HuH-7.5 (cell line): ENCODE measurements at regions not wholly inside any gene's neighbourhood (a gene's known extent, or its start where the extent isn't known, plus 50 kb on each side); places are given as distances from the start of the nearest gene placed in this dataset.

Source experiments
- DNase-seq: peaks from one replicate; pipeline ENCODE4 v3.0.0; 2011; ENCODE audit warnings: low spot score

DNA sequence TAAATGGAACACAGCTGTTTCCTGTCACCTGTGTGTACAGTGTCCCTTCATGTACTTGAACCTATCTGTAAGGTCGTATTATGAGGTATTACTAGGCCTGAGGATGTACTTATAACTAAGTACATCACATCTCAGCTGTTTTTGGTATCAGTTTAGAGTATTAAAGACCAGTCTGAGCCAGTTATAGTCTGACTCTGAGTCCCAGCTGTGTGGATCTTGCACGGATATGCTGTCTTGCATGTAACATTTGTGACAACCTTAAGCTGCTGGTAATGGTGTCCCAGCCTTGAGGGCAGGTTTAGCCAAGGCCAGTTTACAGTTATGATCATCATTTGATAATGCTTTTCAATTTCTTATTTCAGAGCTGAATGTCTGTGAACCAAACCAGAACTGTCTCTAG, 496.3 kb downstream of the SLC4A3 start:
- DNase-seq, result no peak

DNA sequence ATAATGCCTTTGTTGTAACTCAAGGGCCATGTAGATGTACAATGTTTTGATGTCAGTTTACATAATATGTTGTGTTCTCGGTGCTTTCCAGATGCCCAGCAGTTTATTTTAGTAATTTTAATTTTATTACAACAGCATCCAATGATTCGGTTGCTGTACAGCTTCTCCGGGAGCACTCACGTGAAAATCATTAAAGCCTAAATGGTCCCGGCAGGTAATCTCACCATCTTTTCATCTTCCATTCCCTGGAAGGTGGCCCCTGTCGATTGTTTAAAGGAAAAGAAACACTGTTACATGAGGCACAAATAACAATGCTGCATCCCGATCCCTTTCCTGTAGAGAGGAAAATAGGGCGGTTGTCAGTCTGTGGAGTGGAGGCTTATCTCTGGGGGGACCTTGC, 498.1 kb downstream of the SLC4A3 start:
- no peak for DNase-seq

DNA sequence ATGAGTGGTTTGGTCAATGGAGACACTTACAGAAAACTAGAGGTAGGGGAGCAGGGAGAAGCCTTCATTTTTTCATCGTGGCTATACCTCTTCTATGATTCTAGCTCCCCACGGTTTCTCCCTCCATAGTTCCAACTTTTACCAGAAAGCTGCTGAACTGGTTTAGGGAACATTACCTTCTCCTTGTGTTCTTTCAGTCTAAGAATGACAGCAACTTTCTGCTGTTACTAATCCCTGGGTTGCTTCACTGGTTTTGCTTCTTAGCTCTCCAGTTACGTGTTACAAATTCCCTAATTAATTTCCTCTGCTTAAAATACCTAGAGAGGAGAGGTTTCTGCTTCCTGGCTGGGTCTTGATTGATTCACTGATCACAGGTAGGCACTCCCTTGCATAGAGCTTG, 499.9 kb downstream of the SLC4A3 start:
- DNase-seq, result no peak

DNA sequence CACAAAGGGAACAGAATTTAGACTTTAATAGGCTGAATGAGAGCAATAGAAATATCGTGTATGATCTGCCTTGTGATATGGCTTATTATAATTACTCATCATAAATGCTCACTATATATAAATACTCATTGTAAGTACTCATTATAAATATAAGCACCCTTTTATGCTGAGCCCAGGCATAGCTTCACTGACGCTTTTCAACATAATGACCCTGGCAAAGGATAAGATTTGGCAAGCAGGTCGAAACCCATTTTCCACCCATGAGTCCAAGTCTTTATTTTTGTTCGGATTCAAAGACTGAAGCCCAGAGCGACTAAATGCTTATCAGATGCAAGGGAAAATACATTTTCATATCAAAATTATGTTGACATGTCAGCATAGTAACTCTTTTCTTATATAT, 500.4 kb downstream of the SLC4A3 start:
- DNase-seq, result no peak

DNA sequence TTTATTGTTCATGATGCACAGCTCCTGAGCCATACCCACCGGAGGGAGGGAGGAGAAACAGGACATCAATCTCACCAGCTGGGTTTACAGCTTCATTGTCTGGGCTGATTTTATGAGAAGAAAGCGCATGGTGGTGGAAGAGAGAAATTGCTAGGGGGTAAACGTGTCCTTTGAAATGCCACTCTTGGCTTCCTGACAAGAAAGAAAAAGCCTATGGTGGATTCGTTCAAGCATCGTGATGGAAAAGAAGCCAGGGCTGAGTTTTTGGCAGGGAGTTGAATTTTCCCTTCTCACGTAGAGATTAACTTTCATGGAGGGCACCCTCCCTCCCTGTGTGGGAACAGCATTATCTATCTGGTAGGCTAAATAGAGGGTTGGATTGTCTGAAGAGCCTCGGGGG, 502.0 kb downstream of the SLC4A3 start:
- DNase-seq, result no peak

DNA sequence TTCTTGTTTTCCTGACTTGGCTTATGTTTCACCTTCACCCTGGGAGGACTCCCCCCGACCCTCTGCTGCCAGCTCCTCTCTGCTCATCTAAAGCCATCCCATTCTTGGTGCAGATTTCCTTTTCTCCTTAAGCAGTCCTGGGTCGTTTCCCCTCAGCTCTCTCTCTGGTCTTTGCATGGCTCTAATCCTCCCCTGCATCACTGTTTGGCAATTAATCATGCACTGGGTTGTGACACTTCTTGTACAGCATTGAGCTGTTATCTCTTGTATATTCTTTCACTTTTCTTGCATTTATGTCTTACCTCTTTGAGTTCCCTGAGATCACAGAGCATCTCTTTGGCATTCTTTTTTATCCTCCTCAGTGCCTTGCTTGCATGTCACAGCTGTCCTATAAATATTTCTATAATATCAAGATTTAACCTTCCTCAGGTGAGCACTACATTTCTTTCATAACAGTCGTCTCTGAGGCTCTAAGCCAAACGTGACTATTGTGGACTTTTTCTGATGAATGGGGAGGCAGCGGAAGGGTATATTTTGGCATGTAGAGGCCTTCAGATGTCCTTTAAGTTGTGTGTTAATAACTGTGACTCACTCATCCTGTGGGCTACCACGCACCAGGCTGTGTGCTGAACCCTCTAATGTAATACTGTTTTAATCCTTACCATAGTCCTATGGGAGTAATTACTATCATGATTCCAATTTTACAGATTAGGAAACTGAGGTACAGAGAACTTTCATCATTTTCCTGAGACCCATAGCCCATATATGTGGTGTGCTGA, 507.5 kb downstream of the SLC4A3 start:
- DNase-seq, result no peak

DNA sequence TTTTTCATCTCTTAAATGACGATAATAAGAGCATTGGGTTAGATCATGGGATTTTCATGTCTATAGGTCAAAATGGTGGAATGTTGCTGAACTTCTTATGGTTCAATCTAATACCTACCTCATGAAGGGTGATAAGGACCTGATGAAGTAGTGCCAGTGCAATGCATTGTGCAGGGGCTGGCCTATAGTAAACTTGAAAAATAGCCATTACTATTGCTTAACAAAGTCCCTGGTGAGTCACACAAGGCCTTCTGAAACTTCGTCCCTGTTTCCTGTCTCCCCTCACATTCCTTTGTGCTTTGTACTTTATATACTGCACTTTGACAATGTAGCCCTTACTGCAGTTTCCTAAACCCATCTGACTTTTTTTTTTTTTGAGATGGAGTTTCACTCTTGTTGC, 515.9 kb downstream of the SLC4A3 start:
- DNase-seq, result no peak

DNA sequence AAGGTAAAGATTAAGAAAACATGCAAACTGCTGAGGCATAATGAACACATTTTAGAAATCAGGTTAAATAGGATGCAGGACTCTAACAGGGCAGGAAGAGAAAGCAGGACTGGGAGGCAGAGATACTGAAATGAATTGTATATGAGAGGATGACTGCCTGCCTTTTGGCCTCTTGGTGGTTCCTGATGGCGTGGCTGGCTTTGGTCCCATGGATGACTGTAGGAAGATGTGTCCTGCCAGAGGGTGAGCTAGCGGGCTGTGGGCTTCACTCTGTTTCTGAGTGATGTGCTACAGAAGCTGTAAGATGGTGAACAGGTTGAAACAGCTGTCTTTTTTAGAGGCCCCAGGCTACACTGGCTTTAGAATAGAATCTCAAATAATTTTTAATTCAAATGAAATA, 517.0 kb downstream of the SLC4A3 start:
- DNase-seq, result no peak

DNA sequence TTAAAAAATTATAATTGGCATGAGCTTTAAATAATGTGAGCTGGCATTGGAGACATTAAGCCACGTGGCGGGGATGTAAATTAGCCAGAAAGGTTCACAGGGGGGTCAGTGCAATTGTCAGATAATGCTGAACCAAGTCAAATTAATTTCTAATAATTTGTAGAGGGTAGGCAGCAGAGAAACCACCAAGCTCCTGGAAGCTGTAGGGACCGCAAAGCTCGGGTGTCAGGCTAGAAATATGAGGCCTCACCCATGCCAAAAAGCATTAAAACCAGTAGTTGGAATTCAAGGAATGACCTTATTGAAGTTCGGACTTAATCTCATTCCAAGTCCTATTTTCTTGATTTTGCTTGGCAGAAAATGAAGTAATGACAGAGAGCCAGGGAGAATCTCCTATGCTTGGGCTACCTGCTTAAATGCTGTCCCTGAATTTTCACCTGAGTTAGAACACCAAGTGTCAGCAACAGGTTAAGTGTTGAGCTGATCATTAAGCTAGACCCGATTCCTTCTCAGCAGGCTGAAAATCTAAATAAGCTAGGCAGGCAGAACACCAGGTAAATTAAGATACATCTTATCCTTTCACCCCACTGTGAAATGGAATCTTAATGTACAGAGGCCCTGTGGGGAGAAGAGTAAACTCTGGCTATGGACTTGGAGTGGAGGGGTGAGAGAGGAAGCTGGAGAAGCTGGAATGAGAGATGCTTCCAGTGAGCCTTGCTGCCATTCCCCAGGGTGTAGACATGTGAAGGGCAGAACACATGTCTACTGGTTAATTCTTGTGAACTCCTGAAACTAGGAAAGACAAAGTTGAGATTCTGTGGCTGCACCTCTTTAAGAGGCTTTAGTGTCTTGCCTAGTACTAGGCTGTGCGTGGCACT, 520.0 kb downstream of the SLC4A3 start:
- DNase-seq, result no peak

DNA sequence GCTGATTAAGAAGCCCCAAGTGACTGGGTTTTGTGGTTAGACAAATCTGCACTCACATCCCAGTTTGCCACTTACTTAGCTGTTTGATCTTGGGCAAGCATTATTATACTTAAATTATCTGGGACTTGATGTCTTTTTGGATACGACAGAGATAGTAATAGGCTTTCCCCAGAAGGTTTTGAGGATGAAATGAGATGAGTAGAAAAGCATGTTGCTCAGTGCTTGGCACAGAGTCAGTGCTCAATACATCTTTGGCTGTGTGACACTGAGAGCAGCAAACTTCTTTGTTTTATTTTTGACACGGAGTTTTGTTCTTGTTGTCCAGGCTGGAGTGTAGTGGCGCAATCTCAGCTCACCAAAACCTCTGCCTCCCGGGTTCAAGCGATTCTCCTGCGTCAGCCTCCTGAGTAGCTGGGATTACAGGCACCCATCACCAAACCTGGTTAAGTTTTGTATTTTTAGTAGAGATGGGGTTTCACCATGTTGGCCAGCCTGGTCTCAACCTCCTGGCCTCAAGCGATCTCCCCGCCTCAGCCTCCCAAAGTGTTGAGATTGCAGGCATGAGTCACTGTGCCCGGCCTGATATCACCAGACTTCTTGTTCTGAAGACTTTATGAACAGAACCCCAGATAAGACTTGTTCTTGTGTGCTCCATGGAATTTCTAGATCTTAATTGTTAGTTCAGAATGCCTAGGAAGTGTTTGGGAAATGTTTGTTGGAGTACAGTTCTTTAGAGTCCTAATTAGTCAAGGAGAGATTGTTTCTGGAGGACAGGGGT, 521.2 kb downstream of the SLC4A3 start:
- no peak for DNase-seq

DNA sequence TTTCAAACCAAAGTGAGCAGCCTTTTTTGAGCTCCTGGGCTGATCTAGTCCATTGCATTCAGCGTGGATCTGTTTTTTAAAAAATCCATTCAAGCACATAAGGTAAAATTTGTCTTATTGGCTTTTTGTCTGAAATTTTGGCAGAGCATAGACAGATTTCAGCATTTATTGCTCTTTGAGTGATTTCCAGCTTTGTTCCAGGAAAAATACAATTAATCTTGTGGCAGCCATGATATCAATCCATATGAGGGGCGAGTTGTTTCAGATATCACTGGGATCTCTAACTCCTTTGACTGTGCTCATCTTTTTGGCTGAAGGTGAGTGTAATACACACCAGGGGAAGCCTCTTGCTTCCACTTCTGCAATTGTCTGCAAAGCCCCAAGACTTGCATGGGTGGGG, 523.9 kb downstream of the SLC4A3 start:
- no peak for DNase-seq

DNA sequence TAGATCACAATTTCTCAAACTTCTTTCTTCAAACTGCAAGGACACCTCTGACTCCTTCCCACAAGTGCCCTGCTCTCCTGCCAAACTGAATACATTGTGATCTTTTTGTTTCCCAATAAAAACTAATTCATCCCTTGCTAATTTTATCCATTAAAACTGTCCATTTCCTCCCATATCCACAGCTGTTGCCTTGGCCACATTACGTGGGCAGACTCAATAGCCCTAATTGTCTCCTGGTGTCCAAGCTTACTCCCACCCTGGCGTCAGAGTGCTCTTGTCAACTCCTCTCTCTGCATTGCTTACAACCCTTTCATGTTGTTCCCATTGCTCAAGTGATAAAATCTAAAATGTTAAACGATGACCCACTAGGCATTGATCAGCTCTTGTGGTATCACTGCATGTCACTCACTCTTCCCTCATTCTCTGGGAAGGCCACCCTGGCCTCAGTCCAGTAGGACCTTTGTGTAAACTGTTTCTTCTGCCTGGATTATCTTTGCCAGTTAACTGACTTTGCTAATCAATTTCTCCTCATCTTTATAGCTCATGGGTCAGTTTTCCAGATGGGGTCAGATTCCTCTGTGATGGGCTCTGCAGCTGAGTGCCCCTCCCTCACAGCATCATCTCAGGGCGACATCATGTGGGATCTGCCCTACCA, 525.0 kb downstream of the SLC4A3 start:
- no peak for DNase-seq

DNA sequence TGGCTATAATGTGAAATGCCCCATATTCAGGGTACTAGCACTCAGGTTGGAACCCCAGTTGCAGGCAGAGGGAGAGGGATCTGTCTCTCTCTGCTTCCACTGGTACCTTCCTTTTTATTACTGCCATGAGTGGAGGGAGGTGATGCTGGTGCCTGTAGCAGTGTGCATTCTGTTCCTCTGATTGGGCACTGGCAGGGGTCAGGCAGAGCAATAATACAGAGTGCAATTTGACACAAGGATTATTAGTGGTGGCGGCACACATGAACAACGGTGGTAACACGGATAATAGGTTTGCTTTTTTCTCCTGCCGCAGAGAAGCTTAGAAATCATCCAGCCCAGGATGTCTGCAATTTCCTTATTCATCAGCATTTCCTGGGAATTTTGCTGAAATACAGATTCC, 525.7 kb downstream of the SLC4A3 start:
- no peak for DNase-seq

DNA sequence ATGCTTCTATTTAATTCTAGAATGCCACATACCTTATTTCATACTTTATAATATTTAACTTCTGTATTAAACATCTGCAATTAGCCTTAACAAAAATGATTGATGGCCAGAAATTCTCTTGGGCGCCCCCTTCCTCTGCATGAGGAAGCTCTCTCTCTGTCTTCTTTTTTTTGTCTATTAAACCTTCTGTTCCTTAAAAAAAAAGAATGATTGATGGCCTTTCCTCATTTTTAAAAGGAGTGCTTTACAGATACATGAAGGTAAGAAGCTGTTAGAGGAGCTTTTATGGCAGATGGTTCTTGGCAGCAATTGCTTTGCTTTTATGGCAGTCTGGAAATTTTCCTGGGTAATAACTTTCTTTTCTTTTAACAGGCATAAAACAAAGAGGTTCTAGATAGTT, 526.9 kb downstream of the SLC4A3 start:
- no peak for DNase-seq

DNA sequence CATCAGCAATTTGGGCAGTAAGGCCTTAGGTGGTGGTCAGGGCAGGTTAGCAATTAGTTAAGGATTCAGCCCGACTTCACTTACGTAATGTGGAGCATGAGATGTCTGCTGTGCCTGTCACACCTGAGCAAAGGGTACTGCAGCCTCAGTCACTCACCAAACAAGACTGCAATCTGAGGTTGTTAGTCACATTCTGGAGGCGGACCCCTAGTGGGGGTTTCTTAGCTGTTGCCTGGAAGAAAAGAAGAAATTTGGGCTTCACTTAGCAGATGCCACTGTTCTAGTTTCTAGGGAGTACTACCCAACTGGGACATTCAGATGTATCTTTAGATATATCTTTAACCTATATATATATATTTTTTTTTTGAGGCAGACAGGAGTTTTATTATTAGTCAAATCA, 529.9 kb downstream of the SLC4A3 start:
- DNase-seq, result no peak

DNA sequence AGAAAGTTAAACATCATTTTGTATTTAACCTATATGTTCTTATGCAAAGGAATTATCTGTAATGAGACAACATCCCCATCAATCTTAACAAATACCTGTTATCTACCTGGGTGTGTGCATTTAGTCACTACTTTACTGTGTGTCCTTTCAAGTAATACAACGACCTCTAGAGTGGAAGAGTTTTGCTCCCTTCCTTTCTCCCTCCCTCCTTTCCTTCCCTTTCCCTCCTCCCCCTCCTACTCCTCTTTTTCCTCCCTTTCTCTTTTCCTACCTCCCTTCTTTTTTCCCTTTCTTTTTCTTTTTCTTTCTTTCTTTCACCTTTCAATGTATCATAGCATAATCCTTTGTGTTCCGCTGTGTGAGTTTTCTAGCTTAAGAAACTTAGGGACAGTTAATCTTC, 532.3 kb downstream of the SLC4A3 start:
- DNase-seq, result no peak

DNA sequence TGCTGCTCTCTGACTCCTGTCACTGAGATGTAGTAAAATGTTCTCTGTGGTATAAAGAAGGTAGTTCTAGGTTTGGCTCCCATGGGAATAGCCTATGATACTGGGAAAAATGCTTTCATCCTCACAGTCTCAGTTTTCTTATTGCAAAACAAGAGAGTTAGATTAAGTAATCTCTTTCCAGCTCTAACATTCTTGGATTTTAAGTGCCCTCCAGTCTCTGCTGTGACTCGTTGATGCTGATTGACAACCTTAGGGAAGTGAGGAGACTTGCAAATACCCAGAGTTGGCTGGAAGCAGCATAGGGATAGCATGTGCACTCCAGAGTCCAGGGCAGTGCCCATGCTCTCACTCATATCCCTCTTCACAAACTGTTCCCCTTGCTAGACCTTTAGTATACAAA, 534.9 kb downstream of the SLC4A3 start:
- DNase-seq, result no peak

DNA sequence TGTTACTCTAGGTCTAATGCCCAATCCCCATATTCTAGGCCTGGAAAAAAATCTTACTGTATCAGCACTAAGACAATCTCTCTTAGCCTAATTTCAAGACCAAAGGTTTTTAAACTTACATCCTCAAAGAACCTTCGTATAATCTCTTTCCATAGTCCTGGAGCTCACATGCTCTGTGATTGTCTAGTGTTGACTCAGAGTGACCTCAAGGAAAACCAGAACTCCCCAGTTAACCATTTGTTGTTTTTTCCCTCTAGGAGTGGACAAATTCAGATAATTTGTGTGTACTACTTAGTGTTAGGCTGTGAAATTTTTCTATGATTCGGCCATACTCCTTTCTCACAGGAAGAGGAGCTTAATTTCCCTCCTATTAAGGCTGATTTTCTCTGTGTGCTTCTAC, 536.1 kb downstream of the SLC4A3 start:
- no peak for DNase-seq

DNA sequence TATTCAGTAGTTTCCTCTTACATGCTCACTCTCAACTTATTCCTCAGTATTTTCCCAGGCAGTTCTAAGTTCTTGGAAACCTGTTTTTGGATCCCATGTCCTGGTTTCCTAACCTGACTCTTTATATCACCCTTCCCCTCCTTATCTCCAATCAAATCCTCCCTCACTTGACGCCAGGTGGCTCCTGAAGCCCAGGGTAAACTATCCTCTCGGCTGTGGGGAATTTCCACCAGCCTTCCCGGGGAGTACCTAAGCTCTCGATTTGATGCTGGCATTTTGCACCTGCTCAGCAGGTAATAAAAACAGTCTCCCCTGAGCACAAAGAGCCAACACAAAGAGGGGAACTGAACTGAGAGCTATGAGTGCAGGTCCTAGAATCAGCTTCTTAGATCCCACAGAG, 538.0 kb downstream of the SLC4A3 start:
- no peak for DNase-seq

DNA sequence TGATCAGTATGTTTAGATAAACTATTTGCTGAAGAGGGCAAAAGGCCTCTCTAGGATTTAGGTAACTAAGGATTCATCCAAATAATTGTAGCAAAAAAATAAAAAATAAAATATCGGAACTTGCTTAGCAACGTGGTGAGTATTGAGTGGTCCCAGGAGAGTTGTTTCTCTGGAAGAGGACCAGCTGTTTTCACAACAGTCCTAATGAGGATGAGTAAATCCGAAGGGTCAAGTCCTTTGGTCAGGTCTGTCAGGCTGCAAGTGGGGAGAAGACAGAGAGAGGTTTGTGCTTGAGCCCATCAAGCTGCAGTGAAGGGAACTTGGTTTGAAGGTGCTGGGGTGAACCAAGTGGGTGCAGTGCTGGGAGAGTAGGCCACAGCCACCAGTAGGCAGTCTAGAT, 539.2 kb downstream of the SLC4A3 start:
- DNase-seq, result no peak

DNA sequence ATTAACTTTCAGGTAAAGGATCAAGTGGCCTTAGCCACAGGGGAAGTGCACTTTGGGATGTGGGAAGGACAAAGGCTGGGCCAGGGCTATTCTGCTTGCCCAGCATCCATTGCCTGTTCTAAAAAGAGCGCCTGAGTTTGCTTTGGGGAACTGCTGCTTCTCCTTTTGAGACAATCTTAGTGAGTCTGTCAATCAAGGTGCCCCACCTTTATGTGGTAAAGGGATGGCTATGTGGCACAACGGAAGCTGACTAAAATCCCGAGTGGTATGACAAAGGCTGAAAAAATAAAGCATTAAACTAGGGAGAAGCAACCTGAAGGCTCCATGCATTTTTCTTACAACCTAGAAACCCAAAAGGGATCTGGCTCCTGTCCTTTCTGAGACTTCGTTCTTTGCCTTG, 540.5 kb downstream of the SLC4A3 start:
- no peak for DNase-seq

DNA sequence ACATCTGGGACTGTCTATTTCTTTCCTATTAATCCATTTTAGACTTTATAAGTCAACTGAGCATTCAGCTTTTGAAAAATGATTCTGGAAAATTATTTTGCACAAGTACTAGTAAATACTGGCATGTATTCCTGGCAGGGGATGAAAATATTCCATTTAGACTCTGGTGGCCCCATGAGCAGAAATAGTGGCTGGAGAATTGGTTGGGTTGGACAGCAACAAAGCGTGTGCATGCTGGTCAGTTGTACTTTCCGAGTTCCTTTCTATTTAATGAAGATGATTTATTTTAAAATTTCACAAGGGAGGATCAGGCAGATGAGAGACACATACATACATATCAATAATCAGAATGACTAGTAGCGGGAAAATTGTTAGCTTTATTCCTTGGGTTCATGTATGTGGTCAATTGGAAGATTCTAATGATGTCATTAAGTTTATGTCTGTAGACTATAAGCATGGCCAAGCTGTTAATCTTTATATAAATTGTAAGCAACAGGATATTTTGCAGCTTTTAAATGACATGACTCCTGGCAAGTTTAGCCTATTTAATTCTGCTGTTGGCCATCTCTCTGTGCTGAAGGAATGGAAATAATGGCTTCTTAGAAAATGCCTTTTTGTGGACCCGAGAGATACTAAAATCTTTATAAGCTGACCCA, 541.6 kb downstream of the SLC4A3 start:
- DNase-seq, result no peak
